GM11168 (cell line): ENCODE measurements at regions not wholly inside any gene's neighbourhood (a gene's known extent, or its start where the extent isn't known, plus 50 kb on each side); places are given as distances from the start of the nearest gene placed in this dataset.

Experiments used
- in situ Hi-C: fragments of 300-500 bp; cut with MboI; formaldehyde crosslinking; loops from one replicate; pipeline ENCODE4 v1.12.0; 2022; ENCODE audit warnings: low sequenced_read_pairs; ENCODE audit not compliant: unreplicated experiment

- in situ Hi-C loops: no loop called here
These were observed 1142.7 kb upstream of the NCAM2 start for GRCh38 chr21:19855522-19855921.

GRCh38 chr21:19864476-19864875, 1133.7 kb upstream of the NCAM2 start:
- in situ Hi-C loops: no loop called here

- in situ Hi-C loops: no loop called here
These were observed 1127.5 kb upstream of the NCAM2 start for GRCh38 chr21:19870682-19871081.

- in situ Hi-C loops: no loop called here
These were observed 1123.7 kb upstream of the NCAM2 start for GRCh38 chr21:19874521-19874920.

GRCh38 chr21:19878133-19878532, 1120.1 kb upstream of the NCAM2 start:
- in situ Hi-C loops: no loop called here

GRCh38 chr21:19899645-19900044, 1098.6 kb upstream of the NCAM2 start:
- in situ Hi-C loops: no loop called here

GRCh38 chr21:19900149-19900548, 1098.1 kb upstream of the NCAM2 start:
- in situ Hi-C loops: no loop called here

GRCh38 chr21:19908390-19908789, 1089.8 kb upstream of the NCAM2 start:
- in situ Hi-C loops: no loop called here

- in situ Hi-C loops: no loop called here
These were observed 1084.2 kb upstream of the NCAM2 start for GRCh38 chr21:19914028-19914427.

- in situ Hi-C loops: no loop called here
These were observed 1077.0 kb upstream of the NCAM2 start for GRCh38 chr21:19921211-19921610.

GRCh38 chr21:19922122-19922521, 1076.1 kb upstream of the NCAM2 start:
- in situ Hi-C loops: no loop called here

- in situ Hi-C loops: no loop called here
These were observed 1062.7 kb upstream of the NCAM2 start for GRCh38 chr21:19935467-19935866.

GRCh38 chr21:19937619-19938018, 1060.6 kb upstream of the NCAM2 start:
- in situ Hi-C loops: no loop called here

GRCh38 chr21:19941626-19942025, 1056.6 kb upstream of the NCAM2 start:
- in situ Hi-C loops: no loop called here

- in situ Hi-C loops: no loop called here
These were observed 1047.9 kb upstream of the NCAM2 start for GRCh38 chr21:19950347-19950746.

GRCh38 chr21:19969156-19969555, 1029.1 kb upstream of the NCAM2 start:
- in situ Hi-C loops: no loop called here

GRCh38 chr21:19981938-19982337, 1016.3 kb upstream of the NCAM2 start:
- in situ Hi-C loops: no loop called here

- in situ Hi-C loops: no loop called here
These were observed 1011.8 kb upstream of the NCAM2 start for GRCh38 chr21:19986396-19986795.

GRCh38 chr21:19987671-19988070, 1010.5 kb upstream of the NCAM2 start:
- in situ Hi-C loops: no loop called here

- in situ Hi-C loops: no loop called here
These were observed 1005.7 kb upstream of the NCAM2 start for GRCh38 chr21:19992540-19992939.

- in situ Hi-C loops: no loop called here
These were observed 1004.9 kb upstream of the NCAM2 start for GRCh38 chr21:19993268-19993667.

- in situ Hi-C loops: no loop called here
These were observed 1003.0 kb upstream of the NCAM2 start for GRCh38 chr21:19995253-19995652.

GRCh38 chr21:19998453-19998852, 999.8 kb upstream of the NCAM2 start:
- in situ Hi-C loops: no loop called here
